H4 (cell line): ENCODE measurements at regions not wholly inside any gene's neighbourhood (a gene's known extent, or its start where the extent isn't known, plus 50 kb on each side); places are given as distances from the start of the nearest gene placed in this dataset.
"Not testable (repeated sequence)": the region's sequence is repeated elsewhere in the genome, so short reads cannot be mapped to it uniquely, and the experiment has no call there.

Experiments
- DNase-seq: peaks from one replicate; pipeline ENCODE4 v3.0.0-alpha.2; 2015; ENCODE audit warnings: low spot score

- DNase-seq, result no peak
Observed at GRCh38 chr4:123217664-123218063, 178.9 kb upstream of the SPRY1 start.

GRCh38 chr4:123218981-123219380, 177.6 kb upstream of the SPRY1 start:
- DNase-seq, result no peak

GRCh38 chr4:123229286-123229685, 167.3 kb upstream of the SPRY1 start:
- no peak for DNase-seq

GRCh38 chr4:123230061-123230460, 166.5 kb upstream of the SPRY1 start:
- DNase-seq, result no peak

GRCh38 chr4:123232439-123232838, 164.2 kb upstream of the SPRY1 start:
- no peak for DNase-seq

GRCh38 chr4:123233136-123233768, 163.3 kb upstream of the SPRY1 start:
- DNase-seq, result no peak

- DNase-seq, result no peak
Observed at GRCh38 chr4:123234955-123235354, 161.6 kb upstream of the SPRY1 start.

- no peak for DNase-seq
Observed at GRCh38 chr4:123235431-123235830, 161.2 kb upstream of the SPRY1 start.

- DNase-seq, result no peak
Observed at GRCh38 chr4:123236606-123237005, 160.0 kb upstream of the SPRY1 start.

GRCh38 chr4:123240286-123240685, 156.3 kb upstream of the SPRY1 start:
- not testable (repeated sequence) for DNase-seq

- not testable (repeated sequence) for DNase-seq
Observed at GRCh38 chr4:123243220-123243619, 153.4 kb upstream of the SPRY1 start.

- DNase-seq, result no peak
Observed at GRCh38 chr4:123244137-123244536, 152.5 kb upstream of the SPRY1 start.

GRCh38 chr4:123246085-123246484, 150.5 kb upstream of the SPRY1 start:
- no peak for DNase-seq

- no peak for DNase-seq
Observed at GRCh38 chr4:123248085-123248659, 148.4 kb upstream of the SPRY1 start.

GRCh38 chr4:123249821-123250220, 146.8 kb upstream of the SPRY1 start:
- no peak for DNase-seq

- no peak for DNase-seq
Observed at GRCh38 chr4:123250843-123251242, 145.8 kb upstream of the SPRY1 start.

- no peak for DNase-seq
Observed at GRCh38 chr4:123255971-123256370, 140.6 kb upstream of the SPRY1 start.

- no peak for DNase-seq
Observed at GRCh38 chr4:123256901-123257300, 139.7 kb upstream of the SPRY1 start.

GRCh38 chr4:123257591-123257990, 139.0 kb upstream of the SPRY1 start:
- DNase-seq, result no peak

GRCh38 chr4:123259676-123260646, 136.6 kb upstream of the SPRY1 start:
- DNase-seq, result no peak

- no peak for DNase-seq
Observed at GRCh38 chr4:123260653-123261052, 135.9 kb upstream of the SPRY1 start.

- DNase-seq, result no peak
Observed at GRCh38 chr4:123262080-123262479, 134.5 kb upstream of the SPRY1 start.

- DNase-seq, result no peak
Observed at GRCh38 chr4:123265443-123265842, 131.2 kb upstream of the SPRY1 start.
